HepG2 (cell line): ENCODE measurements at regions not wholly inside any gene's neighbourhood (a gene's known extent, or its start where the extent isn't known, plus 50 kb on each side); places are given as distances from the start of the nearest gene placed in this dataset.

Source experiments
- ATAC-seq: fragments of 200-7000 bp; cut with Tn5 transposase; 3 replicates; pipeline ENCODE4 v1.9.1; 2020; ENCODE audit warnings: mild to moderate bottlenecking, moderate library complexity
- BruUV-seq: library from RNA; stranded (reverse); fragments of 400-500 nt; replicated peaks from 2 replicates; lab custom pipeline; 2021; lab: Mats Ljungman, UMichigan
- CTCF ChIA-PET: fragments of 300-600 bp; formaldehyde crosslinking; extraction: SDS; loops from one replicate; lab custom pipeline; 2021; ENCODE audit warnings: low total read pairs, inconsistent platforms, low intra/inter-chr PET ratio; lab: Yijun Ruan, JAX
- POLR2A ChIA-PET: fragments of 350-600 bp; sonication (Branson Sonifier 250); formaldehyde crosslinking; loops from one replicate; lab custom pipeline; 2020; ENCODE audit warnings: antibody characterized with exemption, inconsistent platforms; lab: Yijun Ruan, JAX
- DNase-seq: peaks from one replicate; pipeline ENCODE4 v3.0.0-alpha.2; 2015; ENCODE audit warnings: low spot score
- FAIRE-seq: peaks from 3 replicates; lab custom pipeline; 2011; peaks lifted over from hg19 to GRCh38; lab: Jason Lieb, UNC
- H2AFZ ChIP-seq: one replicate; pipeline ENCODE4 v1.6.1; 2011; ENCODE audit warnings: low read length, inconsistent platforms
- H3K27ac ChIP-seq: fragments of 300-600 bp; 3 replicates; pipeline ENCODE4 v1.8.0; 2011; ENCODE audit warnings: mixed run types, mild to moderate bottlenecking, mixed read lengths, low read length, inconsistent platforms; ENCODE audit not compliant: insufficient read depth; ENCODE audit errors: extremely low read length
- H3K27me3 ChIP-seq, 2 experiments: fragments of 200-600 bp in 1 of 2; 2 replicates in 1 of 2; 3 replicates in 1 of 2; pipeline versions ENCODE4 v1.6.0 to v1.8.0; 2011; ENCODE audit warnings: low read length in 2 of 2, mild to moderate bottlenecking in 2 of 2, moderate library complexity in 2 of 2, inconsistent platforms in 1 of 2; ENCODE audit not compliant: insufficient read depth in 2 of 2, control insufficient read depth in 1 of 2
- H3K36me3 ChIP-seq, 2 experiments: fragments of 200-600 bp in 1 of 2; replicated peaks in 1 of 2; 2 replicates in 1 of 2; 3 replicates in 1 of 2; pipeline versions ENCODE4 v1.5.1 to v1.8.0; 2011; ENCODE audit warnings: low read length in 2 of 2, inconsistent platforms in 1 of 2; ENCODE audit not compliant: insufficient read depth in 2 of 2, control insufficient read depth in 1 of 2
- H3K4me1 ChIP-seq: 2 replicates; pipeline ENCODE4 v1.5.1; 2012; ENCODE audit warnings: low read length, inconsistent platforms; ENCODE audit not compliant: insufficient read depth
- H3K4me2 ChIP-seq: 2 replicates; pipeline ENCODE4 v1.6.0; 2011; ENCODE audit warnings: low read depth, low read length, inconsistent platforms
- H3K4me3 ChIP-seq, 3 experiments: fragments of 200-600 bp in 1 of 3; sonication (generic), shearing (Covaris generic) in 1 of 3; replicated peaks in 1 of 3; 2 replicates each; pipeline ENCODE4 v1.5.1; 2011 to 2016; ENCODE audit warnings: low read length in 3 of 3, inconsistent platforms in 2 of 3, low read depth in 2 of 3, mild to moderate bottlenecking in 2 of 3, control low read depth in 1 of 3, mixed read lengths in 1 of 3; ENCODE audit not compliant: insufficient read depth in 1 of 3
- H3K79me2 ChIP-seq: one replicate; pipeline ENCODE4 v1.6.1; 2011; ENCODE audit warnings: low read length, inconsistent platforms; ENCODE audit not compliant: insufficient read depth
- H3K9ac ChIP-seq: 2 replicates; pipeline ENCODE4 v1.6.0; 2011; ENCODE audit warnings: mild to moderate bottlenecking, low read depth, low read length, inconsistent platforms; ENCODE audit not compliant: insufficient read depth
- H3K9me3 ChIP-seq: 2 replicates; pipeline ENCODE4 v1.5.1; 2012; ENCODE audit warnings: mild to moderate bottlenecking, low read length
- H4K20me1 ChIP-seq: 2 replicates; pipeline ENCODE4 v1.6.0; 2011; ENCODE audit warnings: inconsistent platforms, mild to moderate bottlenecking, low read length, moderate library complexity; ENCODE audit not compliant: insufficient read depth
- CCAR2 ChIP-seq: fragments of 200-400 bp; formaldehyde crosslinking; optimal IDR thresholded peaks from 2 replicates; pipeline ENCODE3; 2018; ENCODE audit warnings: low read depth, mild to moderate bottlenecking, low read length, moderate library complexity
- CENPT ChIP-seq: sonication (generic); formaldehyde crosslinking; IDR thresholded peaks from 2 replicates; pipeline ENCODE4 v1.8.0; 2022; ENCODE audit warnings: low read depth, mild to moderate bottlenecking, moderate library complexity, missing genetic modification reagents
- DNMT1 ChIP-seq: sonication (generic); formaldehyde crosslinking; IDR thresholded peaks from 2 replicates; pipeline ENCODE4 v1.5.1; 2020; ENCODE audit warnings: mild to moderate bottlenecking, missing genetic modification reagents
- GATA4 ChIP-seq: sonication (generic); IDR thresholded peaks from 2 replicates; pipeline ENCODE4 v1.6.1; 2016; ENCODE audit warnings: antibody characterized with exemption, low read depth, borderline replicate concordance
- HDAC6 ChIP-seq: fragments of 200-600 bp; sonication (generic); IDR thresholded peaks from 2 replicates; pipeline ENCODE4 v1.7.0; 2017; ENCODE audit warnings: mild to moderate bottlenecking, antibody characterized with exemption, low read length, low read depth
- HIC2 ChIP-seq: sonication (generic); formaldehyde crosslinking; IDR thresholded peaks from 2 replicates; pipeline ENCODE4 v1.9.0; 2022; ENCODE audit warnings: low read depth, missing genetic modification reagents
- HOXA9 ChIP-seq: sonication (generic); formaldehyde crosslinking; IDR thresholded peaks from 2 replicates; pipeline ENCODE4 v1.8.1; 2022; ENCODE audit warnings: missing genetic modification reagents, mild to moderate bottlenecking, moderate library complexity, borderline replicate concordance
- NCOA1 ChIP-seq: sonication (generic); formaldehyde crosslinking; IDR thresholded peaks from 2 replicates; pipeline ENCODE4 v1.9.0; 2021; ENCODE audit warnings: missing genetic modification reagents
- RXRB ChIP-seq: IDR thresholded peaks from 2 replicates; pipeline ENCODE4 v1.6.1; 2016; ENCODE audit warnings: borderline replicate concordance, missing genetic modification reagents, missing compliant biosample characterization
- U2AF1 ChIP-seq: fragments of 200-400 bp; formaldehyde crosslinking; optimal IDR thresholded peaks from 2 replicates; pipeline ENCODE3; 2017; ENCODE audit warnings: mild to moderate bottlenecking, low read depth, low read length
- ZFP37 ChIP-seq: sonication (generic); formaldehyde crosslinking; IDR thresholded peaks from 2 replicates; pipeline ENCODE4 v1.4.0; 2020; ENCODE audit warnings: missing genetic modification reagents, borderline replicate concordance
- ZNF143 ChIP-seq: sonication (generic); formaldehyde crosslinking; IDR thresholded peaks from 2 replicates; pipeline ENCODE4 v1.4.0; 2020; ENCODE audit warnings: missing genetic modification reagents
- ZNF547 ChIP-seq: sonication (generic); formaldehyde crosslinking; IDR thresholded peaks from 2 replicates; pipeline ENCODE4 v1.5.1; 2020; ENCODE audit warnings: mild to moderate bottlenecking, missing genetic modification reagents
- ZNF776 ChIP-seq: sonication (generic); formaldehyde crosslinking; IDR thresholded peaks from 2 replicates; pipeline ENCODE4 v1.4.0; 2020; ENCODE audit warnings: mild to moderate bottlenecking, missing genetic modification reagents
- WGBS: methylation state at CpG from one replicate; pipeline ENCODE4 v1.1.6; 2017; ENCODE audit warnings: low lambda C conversion rate; 5-methylcytosine and 5-hydroxymethylcytosine counted together
- in situ Hi-C: cut with HindIII; loops from 2 replicates; pipeline ENCODE4 v1.10.0; 2017; ENCODE audit warnings: low pct_unique_long_range_greater_than_20kb; ENCODE audit not compliant: extremely low pct_ligation_motif_present
- intact Hi-C: fragments of 100-400 bp; cut with micrococcal nuclease; formaldehyde crosslinking; loops from one replicate; pipeline ENCODE4 v1.10.0; 2022; ENCODE audit not compliant: unreplicated experiment
- TF ChIP-seq, protein P1 (sequence below): sonication (generic); formaldehyde crosslinking; IDR thresholded peaks from 2 replicates; pipeline ENCODE4 v1.5.1; 2020; ENCODE audit warnings: missing genetic modification reagents, mild to moderate bottlenecking, borderline replicate concordance

- no peak overlapping the region for H2AFZ ChIP-seq
- no peak overlapping the region for H3K9ac ChIP-seq
- H3K27me3 ChIP-seq = no peaks in the 10 kb centered on the region
- CTCF ChIA-PET = no interaction called here
- H3K79me2 ChIP-seq = no peaks in the 10 kb centered on the region
- no peaks in the 10 kb centered on the region for H4K20me1 ChIP-seq
- DNase-seq (no peak), FAIRE-seq (no peak), ATAC-seq (no peak)
- WGBS = 0% methylated on average over 5 of the region's 5 CpGs
- H3K27ac ChIP-seq = no peak overlapping the region
- H3K4me1 ChIP-seq = no peaks in the 10 kb centered on the region
- H3K4me2 ChIP-seq = no peak overlapping the region
- no peak overlapping the region for H3K4me3 ChIP-seq
- H3K36me3 ChIP-seq = no peaks in the 10 kb centered on the region
- intact Hi-C loops = no loop called here
- POLR2A ChIA-PET = no interaction called here
- H3K9me3 ChIP-seq = no peaks in the 10 kb centered on the region
- no TSS peak for BruUV-seq
- TF ChIP-seq CCAR2 = no peak
- in situ Hi-C loops = no loop called here
These were observed 104.9 kb downstream of the CDC42EP3 start for GRCh38 chr2:37566517-37566981.

GRCh38 chr2:37568565-37568964 lies 102.9 kb downstream of the CDC42EP3 start:
- Histone ChIP-seq H3K36me3 (no peaks in the 10 kb centered on the region), H3K9me3 (no peaks in the 10 kb centered on the region), H4K20me1 (no peaks in the 10 kb centered on the region), H3K4me1 (no peaks in the 10 kb centered on the region), H3K27me3 (no peaks in the 10 kb centered on the region), H3K79me2 (no peaks in the 10 kb centered on the region), H3K9ac (no peak overlapping the region), H3K27ac (no peak overlapping the region), H3K4me3 (no peak overlapping the region), H2AFZ (no peak overlapping the region), H3K4me2 (no peak overlapping the region)
- TF ChIP-seq U2AF1 (no peak), HDAC6 (no peak), ZNF143 (no peak), CENPT (CRISPR knock-in tag) (no peak), ZNF547 (no peak), DNMT1 (no peak), GATA4 (no peak), ZFP37 (no peak), NCOA1 (CRISPR knock-in tag) (no peak), RXRB (no peak), HOXA9 (CRISPR knock-in tag) (no peak), HIC2 (no peak), ZNF776 (CRISPR knock-in tag) (no peak)
- TF ChIP-seq, protein P1, sequence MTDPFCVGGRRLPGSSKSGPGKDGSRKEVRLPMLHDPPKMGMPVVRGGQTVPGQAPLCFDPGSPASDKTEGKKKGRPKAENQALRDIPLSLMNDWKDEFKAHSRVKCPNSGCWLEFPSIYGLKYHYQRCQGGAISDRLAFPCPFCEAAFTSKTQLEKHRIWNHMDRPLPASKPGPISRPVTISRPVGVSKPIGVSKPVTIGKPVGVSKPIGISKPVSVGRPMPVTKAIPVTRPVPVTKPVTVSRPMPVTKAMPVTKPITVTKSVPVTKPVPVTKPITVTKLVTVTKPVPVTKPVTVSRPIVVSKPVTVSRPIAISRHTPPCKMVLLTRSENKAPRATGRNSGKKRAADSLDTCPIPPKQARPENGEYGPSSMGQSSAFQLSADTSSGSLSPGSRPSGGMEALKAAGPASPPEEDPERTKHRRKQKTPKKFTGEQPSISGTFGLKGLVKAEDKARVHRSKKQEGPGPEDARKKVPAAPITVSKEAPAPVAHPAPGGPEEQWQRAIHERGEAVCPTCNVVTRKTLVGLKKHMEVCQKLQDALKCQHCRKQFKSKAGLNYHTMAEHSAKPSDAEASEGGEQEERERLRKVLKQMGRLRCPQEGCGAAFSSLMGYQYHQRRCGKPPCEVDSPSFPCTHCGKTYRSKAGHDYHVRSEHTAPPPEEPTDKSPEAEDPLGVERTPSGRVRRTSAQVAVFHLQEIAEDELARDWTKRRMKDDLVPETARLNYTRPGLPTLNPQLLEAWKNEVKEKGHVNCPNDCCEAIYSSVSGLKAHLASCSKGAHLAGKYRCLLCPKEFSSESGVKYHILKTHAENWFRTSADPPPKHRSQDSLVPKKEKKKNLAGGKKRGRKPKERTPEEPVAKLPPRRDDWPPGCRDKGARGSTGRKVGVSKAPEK (CRISPR knock-in tag) = no peak
- BruUV-seq = no TSS peak
- ATAC-seq (no peak), FAIRE-seq (no peak), DNase-seq (no peak)
- 29% methylated on average over 2 of the region's 2 CpGs for WGBS
- intact Hi-C loops = no loop called here
- POLR2A ChIA-PET = no interaction called here
- CTCF ChIA-PET = no interaction called here
- in situ Hi-C loops = no loop called here
